Inferior parietal cortex (tissue), 1 donor: ENCODE measurements at regions not wholly inside any gene's neighbourhood (a gene's known extent, or its start where the extent isn't known, plus 50 kb on each side); places are given as distances from the start of the nearest gene placed in this dataset.

Experiments
- DNase-seq: peaks from one replicate; pipeline ENCODE4 v3.0.0-alpha.2; 2016; ENCODE audit errors: extremely low spot score

GRCh38 chr11:127238321-127238720 lies 237.8 kb upstream of the KIRREL3 start:
- DNase-seq, result no peak

GRCh38 chr11:127236776-127237175 lies 236.2 kb upstream of the KIRREL3 start:
- DNase-seq, result no peak

- DNase-seq, result no peak
Observed at GRCh38 chr11:127233998-127234397, 233.4 kb upstream of the KIRREL3 start.

- no peak for DNase-seq
Observed at GRCh38 chr11:127230392-127230791, 229.8 kb upstream of the KIRREL3 start.

- no peak for DNase-seq
Observed at GRCh38 chr11:127226949-127227348, 226.4 kb upstream of the KIRREL3 start.

- DNase-seq, result no peak
Observed at GRCh38 chr11:127226380-127226779, 225.8 kb upstream of the KIRREL3 start.

GRCh38 chr11:127225619-127226018 lies 225.0 kb upstream of the KIRREL3 start:
- DNase-seq, result no peak

GRCh38 chr11:127224276-127224675 lies 223.7 kb upstream of the KIRREL3 start:
- no peak for DNase-seq

GRCh38 chr11:127223633-127224032 lies 223.1 kb upstream of the KIRREL3 start:
- DNase-seq, result no peak

GRCh38 chr11:127223026-127223425 lies 222.5 kb upstream of the KIRREL3 start:
- no peak for DNase-seq

- no peak for DNase-seq
Observed at GRCh38 chr11:127219704-127220103, 219.1 kb upstream of the KIRREL3 start.

- no peak for DNase-seq
Observed at GRCh38 chr11:127218275-127218608, 217.7 kb upstream of the KIRREL3 start.

- DNase-seq, result no peak
Observed at GRCh38 chr11:127217452-127218274, 217.1 kb upstream of the KIRREL3 start.

GRCh38 chr11:127205688-127206217 lies 205.2 kb upstream of the KIRREL3 start:
- no peak for DNase-seq

GRCh38 chr11:127203490-127203889 lies 202.9 kb upstream of the KIRREL3 start:
- no peak for DNase-seq

- DNase-seq, result no peak
Observed at GRCh38 chr11:127202105-127202504, 201.5 kb upstream of the KIRREL3 start.

GRCh38 chr11:127199306-127199801 lies 198.8 kb upstream of the KIRREL3 start:
- DNase-seq, result no peak

GRCh38 chr11:127195501-127196120 lies 195.0 kb upstream of the KIRREL3 start:
- DNase-seq, result no peak

GRCh38 chr11:127194521-127194920 lies 194.0 kb upstream of the KIRREL3 start:
- DNase-seq, result no peak

GRCh38 chr11:127193950-127194349 lies 193.4 kb upstream of the KIRREL3 start:
- no peak for DNase-seq

- DNase-seq, result no peak
Observed at GRCh38 chr11:127191689-127192088, 191.1 kb upstream of the KIRREL3 start.

- no peak for DNase-seq
Observed at GRCh38 chr11:127191261-127191660, 190.7 kb upstream of the KIRREL3 start.

- no peak for DNase-seq
Observed at GRCh38 chr11:127182586-127183203, 182.1 kb upstream of the KIRREL3 start.
